Sigmoid colon (tissue), 4 donors: ENCODE measurements at regions not wholly inside any gene's neighbourhood (a gene's known extent, or its start where the extent isn't known, plus 50 kb on each side); places are given as distances from the start of the nearest gene placed in this dataset.

ENCODE experiments used
- CTCF ChIP-seq, 4 experiments: fragments of 450-650 bp in 3 of 4; fragments of 200-600 bp in 1 of 4; IDR thresholded peaks; one replicate each; pipeline ENCODE4 v1.5.1; 2016 to 2019; ENCODE audit warnings: antibody characterized with exemption in 4 of 4, mild to moderate bottlenecking in 3 of 4, moderate library complexity in 2 of 4
- EP300 ChIP-seq, 4 donors: sonication (generic); formaldehyde crosslinking; IDR thresholded peaks; one replicate each; pipeline ENCODE4 v1.6.1; 2017; ENCODE audit warnings: antibody characterized with exemption in 4 of 4
- POLR2A ChIP-seq, 2 donors: fragments of 450-650 bp; IDR thresholded peaks; one replicate each; pipeline ENCODE4 v1.6.1; 2016; ENCODE audit warnings: antibody characterized with exemption in 2 of 2, mild to moderate bottlenecking in 2 of 2, moderate library complexity in 2 of 2
- POLR2AphosphoS5 ChIP-seq, 4 donors: sonication (generic); formaldehyde crosslinking; IDR thresholded peaks; one replicate each; pipeline ENCODE4 v1.6.1; 2017; ENCODE audit warnings: antibody characterized with exemption in 4 of 4

- TF ChIP-seq CTCF (IDR thresholded peaks at IDR 0.05) (no peak), POLR2A (IDR thresholded peaks at IDR 0.05) (no peak), EP300 (IDR thresholded peaks at IDR 0.05) (no peak), POLR2AphosphoS5 (IDR thresholded peaks at IDR 0.05) (no peak)
Observed at GRCh38 chr6:67735623-67736022, 899.5 kb upstream of the ADGRB3 start.
